Right kidney (tissue), 1 donor: ENCODE measurements at regions not wholly inside any gene's neighbourhood (a gene's known extent, or its start where the extent isn't known, plus 50 kb on each side); places are given as distances from the start of the nearest gene placed in this dataset.
"Not testable (repeated sequence)": the region's sequence is repeated elsewhere in the genome, so short reads cannot be mapped to it uniquely, and the experiment has no call there.

Experiments
- DNase-seq: peaks from one replicate; pipeline ENCODE4 v3.0.0-alpha.2; 2016

GRCh38 chr19:23470873-23471545 lies 75.7 kb upstream of the ZNF91 start:
- DNase-seq: peak; percentile 44

- DNase-seq: not testable (repeated sequence)
Measured at GRCh38 chr19:23464349-23464748, 69.1 kb upstream of the ZNF91 start.

GRCh38 chr19:23461120-23461519 lies 65.8 kb upstream of the ZNF91 start:
- DNase-seq: no peak

- no peak for DNase-seq
Measured at GRCh38 chr19:23460656-23461055, 65.4 kb upstream of the ZNF91 start.
